ENCODE measurements at regions not wholly inside any gene's neighbourhood (a gene's known extent, or its start where the extent isn't known, plus 50 kb on each side); places are given as distances from the start of the nearest gene placed in this dataset.

DNA sequence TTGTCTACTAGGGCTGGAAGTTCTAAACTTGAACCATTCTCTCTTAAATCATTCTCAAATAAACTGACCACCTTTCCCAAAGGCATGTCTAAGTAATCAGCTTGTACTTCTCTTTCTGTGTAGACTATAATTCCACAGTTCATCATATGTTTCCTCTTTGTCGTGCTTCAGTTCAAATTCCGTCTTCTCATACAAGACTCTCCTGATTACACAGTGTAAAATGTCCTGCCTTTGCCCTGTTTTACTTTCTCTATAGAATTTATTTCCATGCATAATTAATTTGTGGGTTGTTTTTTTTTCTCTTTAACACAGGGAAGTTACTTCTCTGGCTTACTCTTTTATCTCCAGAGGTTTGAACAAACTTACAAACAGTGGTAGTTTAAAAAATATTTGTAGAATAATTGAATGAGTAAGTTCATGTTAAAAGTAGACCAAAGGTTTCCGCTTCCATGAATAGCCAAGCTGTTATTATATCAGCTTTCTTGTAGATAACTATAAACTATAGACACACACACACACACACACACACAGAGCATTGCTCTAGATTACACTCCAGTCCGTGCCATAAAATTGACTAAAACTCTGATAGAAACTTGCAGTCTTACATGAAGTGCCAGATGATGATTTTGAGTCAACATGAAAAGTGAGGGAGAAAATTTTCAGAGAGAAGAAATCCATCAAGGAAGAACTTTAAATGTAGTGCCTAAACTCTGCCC, 119.0 kb downstream of the SUCNR1 start:
- DNase-seq (ENCODE audit: low read depth in 2 of 2), result no peak

DNA sequence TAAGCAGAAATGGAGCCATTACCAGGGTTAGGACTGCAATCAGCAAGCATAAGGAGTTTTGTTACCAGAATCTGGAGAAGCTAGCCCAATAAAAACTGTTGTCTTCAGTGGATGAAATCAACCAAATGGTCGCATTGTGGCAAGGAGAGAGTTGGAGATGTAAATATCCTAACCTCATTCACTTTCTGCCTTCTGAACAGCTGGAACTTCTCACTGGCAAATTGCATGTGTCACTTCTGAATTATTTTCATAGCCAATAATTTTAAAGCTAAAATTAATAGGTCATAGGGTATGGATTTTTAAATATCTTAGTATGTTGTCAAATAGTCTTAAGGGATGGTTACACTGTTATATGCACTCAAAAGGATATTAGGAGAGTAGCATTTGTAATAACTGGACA, 121.6 kb downstream of the SUCNR1 start:
- DNase-seq (ENCODE audit: low read depth in 2 of 2), result no peak

DNA sequence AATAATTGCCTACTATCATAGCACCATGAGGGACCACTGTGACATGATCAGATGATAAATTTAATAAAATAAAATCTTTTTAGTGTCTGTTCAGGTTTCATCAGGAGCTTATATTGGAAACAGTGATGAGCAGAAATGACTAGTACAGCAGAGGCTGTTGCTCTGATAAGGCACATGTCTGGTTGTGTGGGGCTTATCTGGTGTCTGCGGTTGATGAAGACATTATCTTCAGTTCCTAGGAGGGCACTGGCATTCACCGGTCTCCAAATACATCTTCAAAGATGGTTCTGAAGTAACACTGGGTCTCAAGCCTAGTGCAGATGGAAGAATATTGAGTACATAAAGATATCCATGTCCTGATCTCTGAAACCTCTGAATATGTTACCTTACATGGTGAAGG, 125.3 kb downstream of the SUCNR1 start:
- no peak for DNase-seq (ENCODE audit: low read depth in 2 of 2)

DNA sequence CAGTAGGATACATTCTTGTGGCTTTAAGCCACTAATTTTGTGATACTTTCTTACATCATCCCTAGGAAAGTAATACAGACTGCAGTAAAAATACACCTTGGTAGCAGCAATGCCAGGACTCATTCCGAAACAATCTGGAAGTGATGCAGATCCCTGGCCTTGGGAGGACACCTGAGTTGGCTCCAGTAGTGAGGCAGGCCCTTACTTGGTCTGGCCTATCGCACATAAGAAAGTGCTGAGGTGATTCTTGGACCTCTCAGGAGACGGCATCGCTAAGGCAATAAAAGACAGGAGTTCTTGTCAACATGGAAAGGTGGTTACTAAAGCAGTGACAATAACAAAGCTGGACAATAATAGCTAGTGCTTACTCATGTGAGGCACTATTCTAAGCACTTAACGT, 126.5 kb downstream of the SUCNR1 start:
- no peak for DNase-seq (ENCODE audit: low read depth in 2 of 2)

DNA sequence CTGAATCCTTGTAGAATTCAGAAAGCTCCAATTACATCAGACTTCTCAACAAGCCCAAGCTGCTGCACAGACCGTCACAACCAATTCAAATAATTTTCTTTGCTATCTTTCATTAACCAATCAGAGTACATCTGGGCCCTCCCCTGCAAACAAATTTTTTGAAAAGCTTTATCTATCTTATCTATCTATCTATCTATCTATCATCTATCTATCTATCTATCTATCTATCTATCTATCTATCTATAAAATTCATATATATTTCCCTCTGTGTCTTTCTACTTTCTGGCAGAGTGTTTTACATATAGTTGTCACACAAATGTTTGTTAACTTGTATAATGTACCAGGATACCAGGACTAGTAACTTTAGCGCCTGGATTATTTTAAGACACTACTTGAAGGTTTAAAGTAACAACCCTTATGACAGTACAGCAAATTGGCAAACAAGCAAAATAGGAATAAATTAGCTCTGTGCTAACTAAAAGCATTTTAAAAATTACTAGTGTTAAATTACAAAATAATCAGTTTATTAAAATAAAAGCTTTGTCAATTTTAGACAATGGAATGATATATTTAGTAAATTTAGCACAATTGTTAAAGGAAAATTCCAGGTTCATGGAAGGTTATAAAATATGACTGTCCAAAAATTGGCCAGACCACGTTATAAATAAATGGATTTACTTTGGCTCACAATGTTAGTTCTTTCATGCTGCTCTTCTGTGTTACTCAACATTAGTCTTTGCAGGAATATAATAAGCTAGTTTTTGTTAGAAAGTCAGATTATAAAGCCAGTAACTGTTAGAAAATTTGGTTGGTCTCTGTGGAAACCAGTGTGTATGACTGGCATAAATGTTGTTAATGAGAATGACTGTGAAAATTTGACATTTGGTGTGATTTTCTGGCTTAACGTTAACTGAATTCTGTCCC, 138.6 kb downstream of the SUCNR1 start:
- no peak for DNase-seq (ENCODE audit: low read depth in 2 of 2)

DNA sequence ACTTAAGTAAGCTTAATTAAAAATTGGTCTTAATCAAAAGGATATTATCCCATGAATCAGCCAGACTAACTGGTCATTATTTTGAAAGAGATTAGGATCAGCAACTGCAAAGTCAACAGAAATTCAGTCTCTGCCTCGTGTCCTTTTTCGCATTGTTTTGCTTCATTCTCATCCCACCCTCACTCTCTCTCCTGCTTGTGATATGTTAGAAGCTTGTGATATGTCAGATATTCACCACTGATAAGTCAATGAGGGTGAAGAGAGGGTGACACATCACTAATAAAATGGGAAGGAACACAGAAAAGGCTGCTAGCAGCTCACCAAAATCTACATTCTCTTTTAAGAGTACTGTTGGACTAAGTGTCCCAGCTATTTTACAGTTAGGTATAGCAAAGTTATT, 146.1 kb downstream of the SUCNR1 start:
- no peak for DNase-seq (ENCODE audit: low read depth in 2 of 2)

DNA sequence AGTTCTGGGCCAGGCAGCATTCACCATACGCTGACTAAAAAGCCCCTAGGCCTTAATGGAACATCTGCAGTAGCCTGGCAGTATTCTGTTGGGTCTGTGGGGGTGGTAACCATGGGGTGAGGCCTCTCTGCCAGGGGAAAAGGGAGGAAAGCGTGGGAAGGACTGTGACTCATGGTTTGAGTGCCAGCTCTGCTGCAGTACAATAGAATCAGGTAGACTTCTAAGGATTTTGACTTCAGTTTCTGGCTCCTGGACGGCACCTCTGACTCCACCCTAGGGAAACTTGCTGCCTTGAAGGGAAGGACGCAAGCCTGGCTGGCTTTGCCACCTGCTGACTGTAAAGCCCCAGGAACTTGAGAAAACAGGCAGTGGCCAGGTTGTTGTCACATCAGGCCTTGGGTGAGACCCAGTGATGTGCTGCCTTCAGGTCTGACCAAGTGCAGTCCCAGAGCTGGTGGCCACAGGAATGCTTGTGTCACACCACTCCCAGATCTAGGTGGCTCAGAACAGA, 148.6 kb downstream of the SUCNR1 start:
- no peak for DNase-seq (ENCODE audit: low read depth in 2 of 2)

DNA sequence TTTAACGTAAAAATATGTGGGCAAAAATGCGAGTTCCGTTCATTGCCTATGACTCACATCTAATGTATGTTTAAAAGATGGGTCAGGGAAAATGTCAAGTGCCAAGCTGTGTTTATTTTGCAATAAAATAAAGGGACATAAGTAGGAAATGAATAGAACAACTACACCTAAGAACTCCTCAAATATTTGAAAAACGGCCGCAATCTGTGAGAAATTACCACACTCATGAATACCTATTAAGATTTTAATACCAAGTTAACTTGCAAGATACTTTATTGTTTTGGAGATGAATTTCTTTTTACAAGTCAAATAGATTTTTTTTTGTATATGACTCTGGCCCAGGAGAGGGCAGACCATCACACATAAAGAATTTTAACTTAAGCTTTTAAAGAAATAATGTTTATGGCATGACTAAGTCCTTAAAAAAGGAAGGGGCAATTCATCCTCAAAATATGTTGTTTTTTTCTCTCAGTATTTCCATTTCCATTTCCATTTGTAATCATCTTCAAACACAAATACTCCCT, 152.7 kb downstream of the SUCNR1 start:
- DNase-seq (ENCODE audit: low read depth in 2 of 2), result no peak

DNA sequence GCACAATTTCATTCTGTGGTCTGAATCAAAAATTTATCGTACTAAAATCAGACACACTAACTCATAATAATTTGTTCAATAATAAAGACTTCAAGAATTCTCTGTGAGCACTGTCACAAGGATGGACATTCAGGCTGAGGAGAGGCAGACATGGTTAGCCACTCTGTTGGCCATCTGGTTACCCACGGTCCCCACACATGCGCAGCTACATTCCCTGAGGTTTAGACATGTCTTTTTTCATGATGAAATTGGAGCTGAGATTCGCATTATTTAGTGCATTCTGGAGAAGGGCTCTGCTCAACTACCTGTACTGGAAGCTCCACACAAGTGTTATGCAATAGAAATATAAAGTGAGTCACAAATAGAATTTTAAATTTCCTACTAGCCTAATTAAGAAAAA, 156.9 kb downstream of the SUCNR1 start:
- no peak for DNase-seq (ENCODE audit: low read depth in 2 of 2)

DNA sequence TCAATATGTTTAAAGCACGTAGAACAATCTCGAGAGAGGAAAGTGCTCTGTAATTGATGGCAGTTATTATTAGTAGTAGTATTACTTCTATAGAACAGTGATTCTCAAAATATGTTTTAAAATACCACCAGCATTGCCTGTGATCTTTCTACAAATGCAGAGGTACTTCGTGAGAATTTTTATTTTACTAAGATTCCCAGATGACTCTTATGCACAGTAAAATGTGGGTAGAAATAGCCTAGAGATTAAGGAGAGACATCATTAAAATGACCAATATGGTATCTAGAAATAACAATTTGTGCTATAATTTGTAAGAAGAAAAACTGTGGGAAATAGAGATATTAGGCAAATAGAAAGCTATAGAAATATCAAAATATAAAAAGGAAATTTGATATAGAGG, 157.9 kb downstream of the SUCNR1 start:
- no peak for DNase-seq (ENCODE audit: low read depth in 2 of 2)

DNA sequence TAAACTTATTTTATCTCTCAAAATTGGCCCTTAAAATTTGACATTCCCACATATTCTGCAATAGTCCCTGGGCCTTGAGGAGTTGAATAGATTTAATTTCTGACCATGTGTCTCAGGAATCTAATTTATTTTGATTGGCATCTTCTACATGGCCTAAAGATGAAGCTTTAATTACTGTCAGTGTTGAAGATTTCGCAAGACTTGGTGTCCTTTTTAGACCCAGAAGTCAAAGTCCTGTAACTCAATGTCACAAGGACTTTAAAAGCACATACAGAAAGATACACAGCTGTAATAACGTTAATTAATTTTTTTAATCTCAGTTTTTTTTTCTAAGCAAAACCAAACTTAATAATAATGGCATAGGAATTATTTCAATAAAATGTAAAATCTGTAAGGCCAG, 163.9 kb downstream of the SUCNR1 start:
- DNase-seq (ENCODE audit: low read depth in 2 of 2), result no peak

DNA sequence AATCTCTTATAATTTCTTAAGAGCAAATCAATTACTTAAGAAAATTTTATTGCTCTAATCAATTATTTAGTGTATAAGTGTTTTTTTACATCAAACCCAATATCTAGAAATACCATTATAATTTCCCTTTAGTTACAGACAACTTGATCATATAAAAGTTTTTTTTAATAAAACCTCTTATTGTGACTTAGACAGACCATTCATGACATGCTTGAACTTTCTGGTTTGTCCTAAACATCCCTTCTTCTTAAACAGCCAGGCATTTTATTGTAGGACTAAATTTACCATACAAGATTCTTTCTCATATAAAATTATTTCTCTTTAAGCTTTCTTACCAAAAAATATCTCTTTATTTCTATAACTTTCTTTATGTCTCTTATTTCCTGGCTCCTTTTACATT, 164.5 kb downstream of the SUCNR1 start:
- no peak for DNase-seq (ENCODE audit: low read depth in 2 of 2)

DNA sequence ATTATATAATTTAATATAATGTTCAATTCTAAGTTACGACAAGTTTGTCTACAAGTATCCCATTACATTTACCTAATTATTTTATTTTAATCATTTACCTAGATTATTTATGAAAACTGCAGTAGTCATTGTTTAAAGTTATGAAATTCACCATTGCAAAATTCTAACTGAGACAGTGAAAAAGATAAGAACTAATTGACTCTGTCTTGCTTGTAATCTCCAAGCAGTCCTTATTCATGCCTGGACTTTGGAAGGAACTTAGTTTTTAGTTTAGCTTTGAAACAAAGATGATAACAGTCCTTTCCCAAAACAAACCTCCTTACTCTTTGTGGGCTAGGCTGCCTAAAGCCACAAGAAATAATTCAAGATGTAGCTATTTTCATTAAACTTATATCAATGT, 165.0 kb downstream of the SUCNR1 start:
- no peak for DNase-seq (ENCODE audit: low read depth in 2 of 2)

DNA sequence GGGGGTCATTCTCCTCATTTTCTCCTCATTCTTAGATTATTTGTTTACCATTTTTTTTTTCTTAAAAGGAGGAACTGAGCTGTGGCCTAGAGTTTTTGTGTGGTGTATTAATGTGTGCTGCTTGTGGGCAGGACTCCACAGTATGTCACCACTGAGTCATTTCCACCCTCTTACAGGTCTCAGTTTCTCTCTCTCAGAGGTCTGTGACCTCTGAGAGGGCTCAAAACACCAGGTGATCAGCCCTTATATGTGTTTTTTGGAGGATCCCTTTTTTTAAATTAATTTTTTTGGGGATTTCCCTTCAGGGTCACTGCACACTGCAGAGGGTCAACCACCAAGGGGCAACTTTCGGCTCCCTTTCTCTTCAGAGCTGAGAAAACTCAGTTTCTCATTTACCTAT, 166.4 kb downstream of the SUCNR1 start:
- DNase-seq (ENCODE audit: low read depth in 2 of 2), result no peak

DNA sequence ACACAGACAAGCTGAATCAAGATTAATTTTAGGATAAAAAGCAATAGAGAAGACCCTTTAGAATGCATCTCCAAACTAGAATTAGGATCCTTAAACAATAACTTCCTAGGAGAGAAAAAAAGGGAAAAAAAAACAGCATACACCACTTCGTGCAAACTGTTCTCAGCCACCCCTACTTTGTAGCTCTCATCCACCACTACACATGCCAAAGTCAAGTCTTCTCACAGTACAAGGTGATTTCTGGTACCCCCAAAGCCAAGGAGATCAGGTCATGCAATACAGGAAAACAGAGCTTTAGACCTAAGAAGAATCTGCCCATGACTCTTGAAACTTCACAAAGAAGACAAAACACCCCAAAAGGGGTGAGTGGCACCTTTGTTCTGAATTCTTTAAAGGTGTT, 166.9 kb downstream of the SUCNR1 start:
- DNase-seq (ENCODE audit: low read depth in 2 of 2), result no peak

DNA sequence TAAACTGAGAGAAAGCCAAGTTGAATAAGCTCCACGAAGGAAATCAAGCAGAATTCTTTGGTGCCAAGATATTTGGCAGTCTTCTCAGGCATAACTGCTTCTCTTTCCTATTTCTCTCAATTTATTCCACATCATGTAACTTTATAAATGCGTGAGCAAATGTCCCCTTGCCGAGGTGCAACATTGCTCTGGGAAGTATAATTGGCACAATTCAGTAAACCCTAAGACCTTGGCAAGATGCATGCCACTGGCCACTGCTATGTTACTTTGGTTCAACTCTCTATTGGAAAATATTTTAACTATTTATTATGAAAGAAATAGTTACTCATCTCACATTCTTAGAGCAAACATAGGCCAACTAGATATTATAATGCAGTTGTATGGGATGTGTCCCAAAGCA, 170.2 kb downstream of the SUCNR1 start:
- DNase-seq (ENCODE audit: low read depth in 2 of 2), result no peak

DNA sequence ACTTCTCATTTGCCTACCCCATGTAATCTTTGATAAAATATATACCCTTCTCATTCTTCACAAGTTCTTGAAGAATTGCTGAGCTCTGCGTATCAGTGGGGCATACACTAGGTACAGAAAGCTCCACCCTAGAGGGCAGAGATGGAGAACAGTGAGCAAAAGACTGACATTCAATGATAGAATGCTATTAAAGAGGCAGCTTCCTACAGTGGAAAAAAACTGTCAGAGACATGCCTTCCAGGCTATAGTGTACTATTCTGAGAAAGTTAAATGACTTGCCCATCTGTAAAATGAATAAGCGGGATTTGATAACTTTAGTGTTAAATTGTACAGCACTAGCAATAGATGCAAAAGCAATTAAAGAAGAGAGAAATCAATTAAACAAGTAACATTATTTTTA, 172.8 kb downstream of the SUCNR1 start:
- DNase-seq (ENCODE audit: low read depth in 2 of 2), result no peak

DNA sequence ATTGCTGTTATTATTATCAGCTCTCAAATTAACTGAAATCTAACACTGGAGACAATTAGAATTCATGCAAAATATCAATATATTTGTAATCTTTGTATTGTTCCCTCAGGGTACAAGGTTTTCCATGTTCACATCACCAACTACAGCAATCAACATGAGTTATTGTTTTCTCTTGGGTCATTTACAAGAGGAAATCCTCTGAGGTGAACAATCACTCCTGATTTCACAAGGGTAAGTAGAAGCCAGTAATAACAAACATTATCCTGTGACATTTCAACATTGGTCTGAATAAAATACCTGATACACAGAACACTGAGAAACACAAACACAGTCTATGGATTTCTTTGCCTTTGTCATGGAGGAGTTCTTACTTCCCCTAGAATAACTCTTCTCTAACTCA, 174.0 kb downstream of the SUCNR1 start:
- DNase-seq (ENCODE audit: low read depth in 2 of 2), result no peak

DNA sequence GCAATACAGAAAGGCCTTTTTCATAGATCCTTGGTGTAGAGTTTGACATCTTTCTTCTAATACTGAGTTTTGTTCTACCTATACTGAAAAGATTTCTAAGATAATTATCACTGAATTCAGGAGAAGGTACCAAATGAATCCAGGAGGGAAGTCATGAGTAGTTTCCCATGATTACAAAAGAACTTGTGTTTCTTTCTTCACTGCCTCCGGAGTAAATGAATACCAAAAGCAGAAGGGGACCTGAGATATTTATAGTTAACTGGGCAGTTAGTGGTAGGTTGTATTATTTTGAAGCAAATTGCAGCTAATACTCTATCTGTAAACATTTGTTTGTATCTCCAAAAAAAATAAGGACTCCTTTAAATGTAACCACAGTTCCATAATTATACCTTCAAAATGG, 175.4 kb downstream of the SUCNR1 start:
- no peak for DNase-seq (ENCODE audit: low read depth in 2 of 2)

DNA sequence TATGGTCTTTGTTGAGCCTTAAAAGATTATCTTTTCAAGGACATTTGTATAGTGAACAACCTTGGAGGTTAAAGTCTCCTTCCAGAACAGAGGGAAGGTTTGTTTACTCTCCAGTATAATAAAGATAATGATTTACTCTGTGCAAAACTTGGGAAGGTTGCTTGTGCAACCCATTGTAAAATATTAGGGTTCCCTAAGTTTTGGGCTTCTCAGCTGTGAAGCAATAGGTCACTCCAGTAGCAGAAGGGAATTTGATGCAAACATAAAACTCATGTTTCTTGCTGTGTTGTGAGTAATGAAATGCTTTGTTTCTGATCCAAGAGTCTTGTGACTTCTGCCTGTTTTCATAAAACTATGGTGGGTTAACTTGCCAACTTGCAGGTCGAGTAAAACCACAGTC, 177.5 kb downstream of the SUCNR1 start:
- DNase-seq (ENCODE audit: low read depth in 2 of 2), result no peak

DNA sequence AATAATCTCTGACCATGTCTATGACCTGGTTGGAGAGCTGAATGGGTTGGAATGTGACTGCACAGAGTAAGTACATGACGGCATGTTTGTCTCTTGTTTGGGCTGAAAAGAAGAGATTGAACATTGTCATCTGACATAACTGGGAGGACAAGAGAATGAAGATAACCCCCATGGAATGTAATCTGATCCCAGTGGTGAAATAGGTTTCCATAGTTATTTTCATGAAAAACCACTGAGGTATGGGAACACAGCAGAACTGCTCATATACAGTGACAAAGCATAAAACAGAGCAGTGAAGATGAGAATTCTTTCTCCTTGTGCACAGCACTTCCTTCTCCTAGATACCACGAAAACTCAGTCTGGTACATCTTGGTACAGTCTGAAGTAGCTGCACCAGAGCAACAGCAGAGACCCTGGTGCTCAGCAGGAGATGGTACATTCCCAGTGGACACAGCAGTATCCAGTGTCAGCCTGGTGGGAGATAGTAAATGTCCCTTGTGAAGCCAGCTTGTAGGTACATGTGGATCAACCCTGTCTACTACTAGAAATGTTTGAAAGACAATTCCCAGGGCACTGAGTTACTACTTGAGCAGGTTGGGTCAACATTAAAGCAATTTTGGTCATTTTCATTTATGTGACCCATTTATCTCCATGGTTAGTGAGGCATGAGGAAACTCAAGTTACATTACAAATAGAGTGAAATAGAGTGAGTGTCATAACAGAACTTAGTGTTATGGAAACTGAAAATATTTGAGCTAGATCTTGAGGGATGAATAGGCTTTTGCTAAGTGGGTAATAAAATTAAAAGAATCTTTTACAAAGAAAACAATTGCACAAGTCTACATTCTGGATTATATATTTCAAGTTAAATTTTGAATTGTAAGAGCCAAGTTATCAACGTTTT, 178.3 kb downstream of the SUCNR1 start:
- DNase-seq (ENCODE audit: low read depth in 2 of 2), result no peak

DNA sequence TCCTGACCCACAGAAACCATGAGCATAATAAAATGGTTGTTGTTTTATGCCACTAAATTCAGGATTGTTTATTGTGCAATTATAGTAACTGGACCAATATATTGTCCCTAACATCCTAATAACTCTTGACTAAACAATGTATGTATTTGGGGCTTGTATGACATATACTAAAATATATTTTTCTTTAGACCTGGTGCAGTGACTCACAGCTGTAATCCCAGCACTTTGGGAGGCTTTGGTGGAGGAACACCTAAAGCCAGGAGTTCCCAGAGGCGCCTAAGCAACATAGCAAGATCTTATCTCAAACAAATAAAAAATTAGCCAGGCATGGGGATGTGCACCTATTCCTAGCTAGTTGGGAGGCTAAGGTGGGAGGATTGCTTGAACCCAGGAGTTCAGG, 180.4 kb downstream of the SUCNR1 start:
- no peak for DNase-seq (ENCODE audit: low read depth in 2 of 2)
